ENCODE measurements at regions not wholly inside any gene's neighbourhood (a gene's known extent, or its start where the extent isn't known, plus 50 kb on each side); places are given as distances from the start of the nearest gene placed in this dataset.

DNA sequence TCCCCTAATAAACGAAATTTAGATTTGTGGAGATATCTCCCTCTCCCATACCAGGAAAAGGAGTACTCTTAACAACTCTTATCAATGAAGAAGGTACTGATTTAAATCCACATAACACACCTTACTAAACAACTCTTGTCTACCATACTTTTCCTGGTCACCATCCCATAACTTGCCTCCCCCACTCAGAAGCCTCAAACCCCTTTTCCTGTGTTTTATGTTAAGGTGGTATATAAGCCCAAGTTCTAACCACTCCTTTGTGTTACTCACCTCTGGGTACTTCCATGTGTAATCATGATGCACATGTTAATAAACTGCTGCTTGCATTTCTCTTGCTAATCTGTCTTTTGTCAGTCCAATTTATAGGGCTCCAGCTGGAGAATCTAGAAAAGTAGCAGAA, 330.7 kb downstream of the CD83 start:
- DNase-seq = no peak
- WGBS, 2 donors (ENCODE audit: low coverage in 1 of 2) = 81 to 82% methylated on average over 1 of the region's 1 CpG
- TF ChIP-seq, protein P1, sequence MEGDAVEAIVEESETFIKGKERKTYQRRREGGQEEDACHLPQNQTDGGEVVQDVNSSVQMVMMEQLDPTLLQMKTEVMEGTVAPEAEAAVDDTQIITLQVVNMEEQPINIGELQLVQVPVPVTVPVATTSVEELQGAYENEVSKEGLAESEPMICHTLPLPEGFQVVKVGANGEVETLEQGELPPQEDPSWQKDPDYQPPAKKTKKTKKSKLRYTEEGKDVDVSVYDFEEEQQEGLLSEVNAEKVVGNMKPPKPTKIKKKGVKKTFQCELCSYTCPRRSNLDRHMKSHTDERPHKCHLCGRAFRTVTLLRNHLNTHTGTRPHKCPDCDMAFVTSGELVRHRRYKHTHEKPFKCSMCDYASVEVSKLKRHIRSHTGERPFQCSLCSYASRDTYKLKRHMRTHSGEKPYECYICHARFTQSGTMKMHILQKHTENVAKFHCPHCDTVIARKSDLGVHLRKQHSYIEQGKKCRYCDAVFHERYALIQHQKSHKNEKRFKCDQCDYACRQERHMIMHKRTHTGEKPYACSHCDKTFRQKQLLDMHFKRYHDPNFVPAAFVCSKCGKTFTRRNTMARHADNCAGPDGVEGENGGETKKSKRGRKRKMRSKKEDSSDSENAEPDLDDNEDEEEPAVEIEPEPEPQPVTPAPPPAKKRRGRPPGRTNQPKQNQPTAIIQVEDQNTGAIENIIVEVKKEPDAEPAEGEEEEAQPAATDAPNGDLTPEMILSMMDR (IDR thresholded peaks at IDR 0.05) = no peak
- TF ChIP-seq POLR2A (IDR thresholded peaks at IDR 0.05) (no peak), POLR2AphosphoS5 (IDR thresholded peaks at IDR 0.05) (no peak), EP300 (IDR thresholded peaks at IDR 0.05; ENCODE audit: low read depth) (no peak)
- intact Hi-C loops (cut with DNase I; ENCODE audit: low total_unique reads) (no loop called here), in situ Hi-C loops (cut with MboI; ENCODE audit: low pct_ligation_motif_present in 1 of 4, low pct_unique_long_range_greater_than_20kb in 1 of 4, low sequenced_read_pairs in 3 of 4) (no loop called here)
- H3K27ac ChIP-seq = no peak overlapping the region
- no peaks in the 10 kb centered on the region for H3K9me3 ChIP-seq
- peaks cover 0 to 2% (median 0%) of the 10 kb centered on the region in 4 donors for H3K4me1 ChIP-seq
- no peak overlapping the region for H3K4me3 ChIP-seq
- H3K36me3 ChIP-seq = no peaks in the 10 kb centered on the region
- H3K27me3 ChIP-seq = no peaks in the 10 kb centered on the region

DNA sequence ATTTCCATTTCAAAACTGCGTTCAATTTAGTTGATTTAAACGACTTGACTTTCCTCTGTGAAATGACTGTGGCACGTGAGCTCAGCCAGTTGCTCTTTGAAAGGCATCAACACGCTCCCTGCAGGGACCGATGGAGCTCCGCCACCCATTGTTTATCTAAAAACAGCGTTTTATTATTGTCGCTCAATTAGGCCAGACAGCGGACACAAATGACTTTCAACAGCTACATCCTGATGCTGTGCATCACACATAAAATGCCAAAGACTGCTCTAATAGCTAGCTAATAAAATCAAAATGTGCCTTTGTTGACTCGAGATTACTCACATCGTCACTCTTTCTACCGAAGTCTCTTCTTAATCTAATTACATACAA, 332.5 kb downstream of the CD83 start:
- in situ Hi-C loops (cut with MboI; ENCODE audit: low pct_ligation_motif_present in 1 of 4, low pct_unique_long_range_greater_than_20kb in 1 of 4, low sequenced_read_pairs in 3 of 4) = no loop called here
- 77 to 81% methylated on average over 5 to 12 of the region's 12 CpGs for WGBS, 2 donors (ENCODE audit: low coverage in 1 of 2)
- DNase-seq = no peak

DNA sequence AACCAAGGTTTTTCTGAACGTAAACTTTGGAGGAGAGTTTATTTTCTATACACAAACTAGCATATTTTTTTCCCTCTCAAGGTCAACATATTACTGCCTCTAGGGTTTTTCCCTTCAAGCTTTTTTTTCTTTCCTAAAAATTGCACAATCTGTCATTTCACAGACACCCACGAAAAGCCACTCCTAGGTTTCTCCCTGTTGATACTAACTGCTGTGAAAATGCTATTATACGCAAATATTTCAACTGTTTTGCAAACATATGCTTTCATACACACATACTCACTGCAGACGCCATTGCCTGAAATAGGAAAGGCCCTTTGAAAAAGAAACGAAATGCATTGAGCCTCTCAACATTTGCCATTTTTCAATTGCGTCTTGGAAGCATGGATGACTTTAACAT, 333.0 kb downstream of the CD83 start:
- TF ChIP-seq POLR2A (IDR thresholded peaks at IDR 0.05) (no peak), EP300 (IDR thresholded peaks at IDR 0.05; ENCODE audit: low read depth) (no peak), POLR2AphosphoS5 (IDR thresholded peaks at IDR 0.05) (no peak)
- TF ChIP-seq, protein P1 (IDR thresholded peaks at IDR 0.05) = no peak
- DNase-seq = no peak
- intact Hi-C loops (cut with DNase I; ENCODE audit: low total_unique reads) = no loop called here
- Histone ChIP-seq H3K4me1 (peaks cover 0 to 24% (median 0%) of the 10 kb centered on the region in 4 donors), H3K4me3 (no peak overlapping the region), H3K27ac (no peak overlapping the region), H3K9me3 (no peaks in the 10 kb centered on the region), H3K36me3 (no peaks in the 10 kb centered on the region), H3K27me3 (no peaks in the 10 kb centered on the region)
- 76 to 80% methylated on average over 6 of the region's 6 CpGs for WGBS, 2 donors (ENCODE audit: low coverage in 1 of 2)
- in situ Hi-C loops (cut with MboI; ENCODE audit: low pct_ligation_motif_present in 1 of 4, low pct_unique_long_range_greater_than_20kb in 1 of 4, low sequenced_read_pairs in 3 of 4) = no loop called here

More for the DNA sequence above, 332.5 kb downstream of the CD83 start:
- H3K4me3 ChIP-seq = no peak overlapping the region
- intact Hi-C loops (cut with DNase I; ENCODE audit: low total_unique reads) = no loop called here
- no peak overlapping the region for H3K27ac ChIP-seq
- peaks cover 0 to 20% (median 0%) of the 10 kb centered on the region in 4 donors for H3K4me1 ChIP-seq
- no peaks in the 10 kb centered on the region for H3K36me3 ChIP-seq
- H3K9me3 ChIP-seq = no peaks in the 10 kb centered on the region
- no peaks in the 10 kb centered on the region for H3K27me3 ChIP-seq
- TF ChIP-seq, protein P1 (IDR thresholded peaks at IDR 0.05) = no peak

DNA sequence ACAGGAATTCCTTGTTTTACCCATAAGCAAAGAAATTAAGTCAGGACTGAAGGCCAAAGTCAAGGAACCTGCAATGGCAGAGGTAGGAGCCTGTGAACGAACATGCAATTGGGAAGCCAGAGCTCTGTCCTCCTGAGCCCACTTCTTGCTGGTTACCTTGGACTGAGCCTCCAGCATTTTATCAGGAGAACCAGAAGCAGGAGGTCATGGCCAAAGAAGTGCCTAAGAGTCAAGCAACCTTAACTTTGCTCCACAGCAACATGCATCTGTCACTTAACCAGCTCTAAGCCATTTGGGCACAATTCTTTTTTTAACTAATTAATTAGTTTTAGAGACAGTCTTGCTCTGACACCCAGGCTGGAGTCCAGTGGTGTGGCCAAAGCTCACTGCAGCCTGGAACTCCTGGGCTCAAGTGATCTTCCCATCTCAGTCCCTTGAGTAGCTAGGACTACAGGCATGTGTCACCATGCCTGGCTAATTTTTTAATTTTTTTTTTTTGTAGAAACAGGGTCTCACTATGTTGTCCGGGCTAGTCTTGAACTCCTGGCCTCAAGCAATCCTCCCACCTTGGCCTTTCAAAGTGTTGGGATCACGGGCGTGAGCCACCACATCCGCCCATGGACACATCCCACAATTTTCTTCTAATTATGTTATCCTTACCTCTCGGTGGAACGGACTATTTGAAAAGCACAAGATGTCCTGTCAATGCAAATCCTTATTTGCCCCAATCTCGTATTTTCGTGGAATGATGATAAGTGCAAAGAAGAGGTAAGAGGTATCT, 334.2 kb downstream of the CD83 start:
- WGBS, 2 donors (ENCODE audit: low coverage in 1 of 2) = 94 to 98% methylated on average over 8 to 9 of the region's 9 CpGs
- H3K36me3 ChIP-seq = no peaks in the 10 kb centered on the region
- no peak overlapping the region for H3K27ac ChIP-seq
- H3K27me3 ChIP-seq = no peaks in the 10 kb centered on the region
- H3K4me3 ChIP-seq = no peak overlapping the region
- TF ChIP-seq POLR2AphosphoS5 (IDR thresholded peaks at IDR 0.05) = no peak
- TF ChIP-seq, protein P1 (IDR thresholded peaks at IDR 0.05) = no peak
- no peak for TF ChIP-seq EP300 (IDR thresholded peaks at IDR 0.05; ENCODE audit: low read depth)
- no peak for TF ChIP-seq POLR2A (IDR thresholded peaks at IDR 0.05)
- in situ Hi-C loops (cut with MboI; ENCODE audit: low pct_ligation_motif_present in 1 of 4, low pct_unique_long_range_greater_than_20kb in 1 of 4, low sequenced_read_pairs in 3 of 4) (no loop called here), intact Hi-C loops (cut with DNase I; ENCODE audit: low total_unique reads) (no loop called here)
- no peaks in the 10 kb centered on the region for H3K9me3 ChIP-seq
- peaks cover 0 to 27% (median 0%) of the 10 kb centered on the region in 4 donors for H3K4me1 ChIP-seq
- DNase-seq = no peak
